Type B pancreatic cell (in vitro differentiated cells): ENCODE measurements at regions not wholly inside any gene's neighbourhood (a gene's known extent, or its start where the extent isn't known, plus 50 kb on each side); places are given as distances from the start of the nearest gene placed in this dataset.

Experiments used
- DNase-seq: peaks from one replicate; pipeline ENCODE4 v3.0.0; 2021; ENCODE audit warnings: mixed read lengths; ENCODE audit not compliant: unreplicated experiment; ENCODE audit errors: extremely low spot score
- H3K27ac Mint-ChIP-seq: 2 replicates; pipeline ENCODE4 v1.8.0; 2021; ENCODE audit warnings: mild to moderate bottlenecking, mixed read lengths
- H3K27me3 Mint-ChIP-seq: 2 replicates; pipeline ENCODE4 v1.8.0; 2021; ENCODE audit warnings: mixed read lengths
- H3K36me3 Mint-ChIP-seq: 2 replicates; pipeline ENCODE4 v1.8.0; 2021; ENCODE audit warnings: mixed read lengths
- H3K4me1 Mint-ChIP-seq: one replicate; pipeline ENCODE4 v1.8.0; 2021; ENCODE audit warnings: mixed read lengths; ENCODE audit not compliant: unreplicated experiment
- H3K4me3 Mint-ChIP-seq: 2 replicates; pipeline ENCODE4 v1.8.0; 2021; ENCODE audit warnings: mild to moderate bottlenecking, mixed read lengths
- H3K9me3 Mint-ChIP-seq: 2 replicates; pipeline ENCODE4 v1.8.0; 2021; ENCODE audit warnings: mixed read lengths
- CTCF ChIP-seq: fragments of 200-600 bp; sonication (generic); conservative IDR thresholded peaks from 2 replicates; pipeline ENCODE4 v1.5.0; 2021; ENCODE audit warnings: antibody characterized with exemption, mild to moderate bottlenecking

GRCh38 chr11:23680488-23681230 lies 816.2 kb upstream of the LUZP2 start:
- no peak overlapping the region for H3K4me3 Mint-ChIP-seq
- H3K4me1 Mint-ChIP-seq = no peaks in the 10 kb centered on the region
- H3K27ac Mint-ChIP-seq = no peak overlapping the region
- no peaks in the 10 kb centered on the region for H3K36me3 Mint-ChIP-seq
- no peak for DNase-seq
- TF ChIP-seq CTCF = no peak
- no peaks in the 10 kb centered on the region for H3K27me3 Mint-ChIP-seq
- no peaks in the 10 kb centered on the region for H3K9me3 Mint-ChIP-seq

- Mint-ChIP-seq H3K36me3 (no peaks in the 10 kb centered on the region), H3K9me3 (no peaks in the 10 kb centered on the region), H3K4me1 (no peaks in the 10 kb centered on the region)
Observed at GRCh38 chr11:23684701-23685100, 812.2 kb upstream of the LUZP2 start.

GRCh38 chr11:23687991-23688390 lies 808.9 kb upstream of the LUZP2 start:
- no peaks in the 10 kb centered on the region for H3K4me1 Mint-ChIP-seq
- H3K27me3 Mint-ChIP-seq = no peaks in the 10 kb centered on the region
- no peak for DNase-seq
- no peak for TF ChIP-seq CTCF
- no peaks in the 10 kb centered on the region for H3K36me3 Mint-ChIP-seq
- H3K4me3 Mint-ChIP-seq = no peak overlapping the region
- H3K27ac Mint-ChIP-seq = no peak overlapping the region
- no peaks in the 10 kb centered on the region for H3K9me3 Mint-ChIP-seq

More at GRCh38 chr11:23684701-23685100, 812.2 kb upstream of the LUZP2 start:
- no peak for TF ChIP-seq CTCF
- Mint-ChIP-seq H3K27ac (no peak overlapping the region), H3K27me3 (no peaks in the 10 kb centered on the region), H3K4me3 (no peak overlapping the region)
- DNase-seq = no peak

- TF ChIP-seq CTCF = no peak
- Mint-ChIP-seq H3K27me3 (no peaks in the 10 kb centered on the region), H3K4me3 (no peak overlapping the region), H3K36me3 (no peaks in the 10 kb centered on the region), H3K27ac (no peak overlapping the region), H3K4me1 (no peaks in the 10 kb centered on the region), H3K9me3 (no peaks in the 10 kb centered on the region)
- DNase-seq = no peak
Observed at GRCh38 chr11:23688411-23688810, 808.4 kb upstream of the LUZP2 start.

GRCh38 chr11:23688835-23689234 lies 808.0 kb upstream of the LUZP2 start:
- Mint-ChIP-seq H3K9me3 (no peaks in the 10 kb centered on the region), H3K36me3 (no peaks in the 10 kb centered on the region), H3K27ac (no peak overlapping the region), H3K4me3 (no peak overlapping the region), H3K27me3 (no peaks in the 10 kb centered on the region), H3K4me1 (no peaks in the 10 kb centered on the region)
- DNase-seq = no peak
- no peak for TF ChIP-seq CTCF
